ENCODE measurements at regions not wholly inside any gene's neighbourhood (a gene's known extent, or its start where the extent isn't known, plus 50 kb on each side); places are given as distances from the start of the nearest gene placed in this dataset.

DNA sequence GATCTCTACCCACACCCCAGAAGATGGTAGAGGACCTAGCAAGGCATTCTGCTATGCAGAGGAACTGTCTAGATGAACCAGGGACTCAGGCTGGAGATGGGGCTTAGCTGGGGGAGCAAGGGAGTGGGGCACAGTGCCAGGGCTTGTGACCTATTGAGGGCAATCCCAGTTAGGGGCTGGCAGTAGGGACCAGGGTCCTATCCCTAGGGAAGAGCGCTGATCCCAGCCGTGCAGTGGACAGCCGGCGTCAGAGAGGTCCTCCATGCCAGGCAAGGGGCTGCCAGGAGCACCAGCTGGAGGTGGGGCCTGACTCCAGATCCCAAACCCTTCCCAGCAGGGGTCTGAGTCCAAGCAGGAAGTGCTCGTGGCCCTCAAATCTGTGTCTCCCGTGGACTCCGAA is 52.7 kb upstream of the NEURL1B start:
- no peak for DNase-seq

DNA sequence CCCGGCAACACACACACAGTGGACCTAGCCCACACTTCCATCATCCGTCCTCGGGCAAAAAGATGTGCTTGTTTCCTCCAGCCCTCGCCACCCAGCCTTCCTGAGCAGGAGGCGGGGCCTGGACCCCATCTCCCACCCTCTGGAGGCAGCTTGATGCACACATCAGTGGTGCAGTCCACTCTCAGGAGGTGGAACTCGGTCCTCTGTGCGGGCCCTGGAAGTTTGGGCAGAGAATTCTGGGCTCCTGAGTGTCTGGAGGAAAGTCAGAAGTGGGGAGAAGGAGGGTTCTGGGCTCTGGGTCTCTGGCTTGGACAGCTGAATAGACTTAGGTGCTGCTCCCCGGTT is 54.0 kb upstream of the NEURL1B start:
- no peak for DNase-seq

DNA sequence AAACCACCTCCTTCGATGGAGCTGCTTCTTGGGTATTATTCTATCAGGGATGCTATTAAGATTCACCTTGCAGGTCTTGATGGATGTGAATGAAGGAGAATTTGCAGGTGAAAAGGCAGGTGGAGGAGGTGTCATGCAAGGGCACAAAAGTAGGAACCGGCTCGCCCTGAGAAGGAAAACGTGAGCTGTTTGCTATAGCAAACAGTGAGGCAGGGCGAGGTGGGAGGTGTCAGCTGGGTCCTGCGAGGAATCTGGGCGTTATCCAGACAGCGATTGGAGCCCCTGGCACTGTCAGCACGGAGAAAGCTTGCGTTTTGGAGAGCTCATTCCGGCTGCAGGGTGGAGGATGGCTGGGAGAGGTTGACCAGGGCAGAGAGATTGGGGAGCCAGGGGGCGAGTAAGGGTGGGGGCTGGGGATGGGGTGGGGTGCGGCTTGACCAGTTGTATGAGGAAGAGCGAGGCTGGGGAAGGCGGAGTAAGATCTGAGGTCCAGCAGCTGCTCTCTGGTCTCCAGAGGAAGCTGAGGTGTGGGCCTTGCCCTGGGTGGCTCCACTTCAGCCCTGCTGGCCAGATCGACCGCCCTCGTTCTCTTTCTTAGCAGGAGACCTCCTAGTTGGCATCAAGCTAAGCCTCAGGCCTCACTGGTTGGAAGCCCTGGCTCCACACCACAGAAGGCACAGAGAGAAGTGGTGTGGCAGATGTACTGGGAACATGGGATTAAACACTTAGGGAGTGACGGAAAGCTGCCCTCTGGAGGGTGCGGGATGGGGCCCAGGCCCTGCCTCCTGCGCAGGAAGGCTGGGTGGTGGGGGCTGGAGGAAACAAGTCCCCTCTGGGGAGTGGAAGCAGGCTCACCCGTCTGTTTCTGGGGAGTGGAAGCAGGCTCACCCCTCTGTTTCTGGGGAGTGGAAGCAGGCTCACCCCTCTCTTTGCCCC is 54.7 kb upstream of the NEURL1B start:
- DNase-seq = no peak

DNA sequence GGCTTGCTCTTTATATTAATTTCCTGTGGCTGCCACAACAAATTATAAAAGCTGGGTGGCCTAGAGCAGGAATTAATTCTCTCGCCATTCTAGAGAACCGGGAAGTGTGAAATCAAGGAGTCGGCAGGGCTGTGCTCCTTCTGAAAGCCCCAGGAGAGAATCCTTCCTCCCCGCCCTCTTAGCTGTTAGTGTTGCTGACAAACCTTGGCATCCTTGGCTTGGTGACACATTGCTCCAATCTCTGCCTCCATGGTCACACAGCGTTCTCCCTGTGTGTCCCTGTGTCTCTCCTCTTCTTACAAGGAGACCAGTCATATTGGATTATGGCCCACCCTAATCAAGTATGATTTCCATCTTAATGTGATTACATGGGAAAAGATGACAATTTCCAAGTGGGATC is 55.9 kb upstream of the NEURL1B start:
- DNase-seq = no peak

DNA sequence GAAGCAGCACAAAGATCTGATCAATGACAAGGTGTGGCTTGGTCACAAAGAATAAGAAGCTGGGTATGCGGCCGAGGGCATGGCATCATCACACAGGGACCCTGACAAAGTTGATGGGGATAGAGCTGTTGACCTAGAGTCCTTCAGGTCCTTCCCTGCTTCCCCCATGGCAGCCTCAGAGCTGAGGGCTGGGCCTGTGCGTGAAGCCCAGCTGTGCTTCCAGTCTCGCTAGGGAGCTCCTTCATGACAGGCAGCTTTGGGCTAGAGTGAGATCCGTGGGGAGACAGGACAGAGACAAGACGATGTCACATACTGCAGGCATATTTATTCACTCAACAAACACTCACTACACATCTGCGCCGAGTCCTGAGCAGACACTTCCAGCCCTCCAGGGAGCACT is 56.4 kb upstream of the NEURL1B start:
- DNase-seq = no peak

DNA sequence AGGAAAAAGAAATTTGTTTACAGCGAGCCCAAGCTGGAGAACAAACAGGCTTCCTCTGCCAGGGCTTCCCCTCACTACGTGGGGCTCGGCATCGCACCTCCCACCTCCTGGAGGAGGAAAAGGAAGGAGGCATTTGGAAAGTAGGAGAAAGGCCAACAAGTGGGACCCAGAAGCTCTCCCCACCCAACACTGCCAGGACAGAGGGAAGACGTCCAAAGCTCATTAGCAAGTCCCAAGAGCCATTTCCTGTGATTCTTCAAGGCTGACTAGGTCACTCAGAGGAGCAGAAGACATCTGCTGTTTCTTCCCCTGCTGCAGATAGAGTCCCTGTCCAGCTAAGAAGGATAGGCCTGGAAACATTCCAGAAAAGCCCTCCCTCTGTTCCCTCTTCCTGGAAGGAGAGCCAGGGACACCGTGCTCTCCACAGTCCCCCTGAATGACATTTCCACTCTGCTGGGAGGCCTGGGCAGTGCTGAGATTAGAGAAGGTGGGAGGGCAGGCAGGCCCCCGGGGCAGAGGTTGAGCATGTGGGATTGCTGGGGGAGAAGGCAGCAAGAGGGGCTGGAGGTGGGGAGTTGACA is 57.0 kb upstream of the NEURL1B start:
- DNase-seq = no peak

DNA sequence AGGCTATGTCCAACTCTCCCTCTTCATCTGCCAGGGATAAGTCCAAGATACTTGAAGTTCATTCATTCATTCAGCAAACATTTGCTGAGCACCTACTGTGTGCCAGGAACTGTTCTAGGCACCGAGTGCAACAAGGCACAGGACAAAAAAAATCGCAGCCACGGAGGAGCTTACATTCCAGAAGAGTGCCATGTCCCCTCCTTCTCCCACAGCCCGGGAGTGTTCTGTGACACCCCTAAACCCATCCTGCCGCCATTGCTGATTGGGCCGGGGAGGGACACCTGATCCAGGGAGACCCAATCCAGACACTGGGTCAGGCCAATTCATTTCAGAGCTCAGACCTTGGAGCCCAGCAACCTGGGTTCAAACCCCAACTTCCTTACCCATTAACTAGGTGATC is 58.1 kb upstream of the NEURL1B start:
- no peak for DNase-seq

DNA sequence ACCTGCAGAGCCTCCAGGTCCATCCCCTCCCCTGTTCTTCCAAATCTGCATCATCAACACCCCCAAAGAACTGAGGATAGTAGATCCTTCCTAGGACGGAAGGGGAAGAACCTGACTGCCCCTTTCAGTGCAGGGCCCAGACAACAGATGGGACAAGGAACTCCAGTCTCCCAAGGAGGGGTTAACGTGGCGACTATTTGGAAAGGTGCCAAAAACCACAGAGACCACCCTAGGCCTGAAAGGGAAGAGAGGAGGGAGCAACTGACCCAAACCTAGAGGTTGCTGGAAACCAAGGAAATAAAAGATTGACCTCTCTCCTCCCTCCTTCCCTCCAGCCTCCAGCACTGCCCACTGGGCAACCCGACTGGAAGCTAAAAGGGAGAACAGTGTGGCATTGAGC is 59.7 kb upstream of the NEURL1B start:
- no peak for DNase-seq

DNA sequence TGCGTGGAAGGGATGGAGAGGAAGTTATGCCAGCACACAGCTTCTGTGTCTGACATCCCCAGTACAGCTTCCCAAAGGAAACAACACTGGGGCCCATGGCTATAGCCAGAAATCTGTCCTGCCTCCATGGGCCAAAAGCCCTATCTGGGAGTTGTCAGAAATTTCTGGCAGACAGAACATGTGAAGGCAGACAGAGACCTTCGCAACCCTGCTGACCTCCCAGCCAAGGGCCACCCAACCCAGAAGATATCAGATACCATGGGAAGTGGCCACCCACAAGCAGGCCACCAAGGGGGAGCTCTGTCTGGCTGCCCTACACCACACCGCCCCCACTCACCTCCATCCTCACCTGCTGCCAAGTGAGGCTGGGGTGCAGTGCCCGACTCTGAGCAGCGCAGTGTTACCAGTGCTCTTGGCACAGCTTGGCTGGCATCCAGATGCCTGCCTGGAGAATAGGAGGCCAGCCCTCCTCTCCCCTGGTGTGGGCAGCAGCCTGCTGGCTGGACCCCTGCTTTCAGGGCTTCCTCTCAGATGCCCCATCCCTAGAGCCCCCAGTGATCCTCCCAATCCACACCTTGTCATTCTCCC is 61.6 kb upstream of the NEURL1B start:
- no peak for DNase-seq

DNA sequence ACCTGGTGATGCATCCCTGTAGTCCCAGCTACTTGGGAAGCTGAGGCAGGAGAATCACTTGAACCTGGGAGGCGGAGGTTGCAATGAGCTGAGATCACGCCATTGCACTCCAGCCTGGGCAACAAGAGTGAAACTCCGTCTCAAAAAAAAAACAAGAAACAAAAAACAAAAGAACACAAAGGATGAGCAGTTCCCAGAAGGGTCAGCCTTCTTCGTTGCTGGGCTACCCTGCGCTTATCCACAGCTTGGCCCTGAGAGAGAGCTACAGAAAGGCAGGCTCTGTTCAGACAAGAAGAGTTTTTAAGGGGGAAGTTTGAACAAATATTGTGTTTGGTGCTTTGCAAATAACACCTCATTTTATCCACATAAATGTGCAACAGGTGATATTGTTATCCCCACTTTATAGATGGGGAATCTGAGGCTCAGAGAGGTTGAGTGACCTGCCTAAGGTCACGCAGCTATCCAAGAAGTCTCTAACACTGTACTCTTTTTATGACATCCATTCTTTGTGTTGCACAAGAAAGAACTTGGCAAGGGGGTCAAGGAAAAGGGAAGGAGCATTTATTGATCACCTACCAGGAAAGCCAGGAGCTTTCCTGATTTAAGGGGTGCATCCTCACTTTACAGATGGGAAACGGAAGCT is 63.7 kb upstream of the NEURL1B start:
- DNase-seq = no peak

DNA sequence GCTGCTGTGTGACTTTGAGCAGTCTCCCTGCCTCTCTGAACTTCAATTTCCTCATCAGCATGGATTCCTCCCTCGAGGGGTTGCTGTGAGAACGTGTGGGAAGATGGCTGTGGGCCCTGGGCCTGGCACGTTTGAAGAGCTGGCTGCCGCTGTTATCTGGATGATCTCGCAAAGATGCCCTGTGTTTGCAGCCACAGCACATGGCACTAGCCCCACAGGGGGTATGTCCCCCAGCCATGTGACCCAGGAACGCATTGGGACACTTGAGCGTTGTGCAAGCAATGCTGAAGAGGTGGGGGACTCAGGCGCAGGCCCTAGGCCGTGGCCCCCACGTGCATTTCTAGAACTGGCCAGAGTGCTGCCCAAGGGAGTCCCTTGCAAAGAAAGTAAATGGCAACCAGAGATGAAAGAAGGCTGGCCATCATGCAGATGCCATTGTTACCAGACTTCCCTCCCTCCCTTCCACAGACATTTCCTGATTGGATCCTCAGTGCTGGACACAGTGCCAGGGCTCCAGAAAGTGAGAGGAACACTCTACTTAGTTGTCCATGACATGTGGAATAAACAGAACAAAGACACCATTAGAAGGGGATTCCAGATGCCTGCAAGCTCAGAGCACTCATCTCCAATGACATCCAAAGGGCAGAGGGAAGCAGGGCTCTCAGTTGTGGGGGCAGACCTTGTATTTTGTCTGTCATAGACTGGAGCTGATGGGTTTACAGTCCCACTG is 65.1 kb upstream of the NEURL1B start:
- peak in 2 of 58 donors; percentile 13 to 27 for DNase-seq

DNA sequence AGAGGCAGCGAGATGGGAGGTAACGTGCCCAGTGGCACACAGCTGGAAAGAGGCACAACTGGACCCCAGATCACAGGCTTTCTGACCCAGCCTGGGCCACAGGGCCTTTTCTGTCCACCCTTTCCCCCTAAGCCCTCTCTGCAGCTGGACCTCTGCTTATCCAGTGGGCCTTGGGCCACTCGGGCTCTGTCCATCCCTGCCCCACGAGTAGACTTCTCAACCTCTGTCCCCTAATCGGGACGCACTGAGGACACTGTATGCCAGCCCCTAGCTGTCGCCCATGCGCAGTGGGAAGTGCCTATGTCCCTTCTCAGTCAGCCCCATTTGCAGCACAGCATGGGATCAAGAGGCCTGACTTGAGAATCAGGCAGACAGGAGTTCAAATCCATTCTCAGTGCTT is 65.6 kb upstream of the NEURL1B start:
- no peak for DNase-seq

DNA sequence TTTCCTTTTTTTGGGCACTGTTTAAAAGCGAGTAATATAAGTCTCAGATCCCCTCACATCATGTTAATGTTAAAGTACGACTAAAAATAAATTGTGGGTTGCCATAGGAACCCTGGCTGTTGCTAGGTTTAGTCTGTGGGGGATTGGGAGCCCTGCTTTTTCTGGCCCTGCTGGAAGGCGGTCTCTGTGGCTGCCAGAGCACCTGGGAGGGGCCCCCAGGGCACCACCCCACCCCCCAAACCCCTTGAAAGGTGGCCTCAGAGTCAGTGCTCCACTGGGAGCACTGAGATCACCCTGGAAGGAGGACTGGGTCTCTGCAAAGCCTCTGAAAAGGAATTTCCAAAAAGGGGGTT is 66.2 kb upstream of the NEURL1B start:
- DNase-seq = peak in 16 of 58 donors; percentile 3 to 63 (median 28)

DNA sequence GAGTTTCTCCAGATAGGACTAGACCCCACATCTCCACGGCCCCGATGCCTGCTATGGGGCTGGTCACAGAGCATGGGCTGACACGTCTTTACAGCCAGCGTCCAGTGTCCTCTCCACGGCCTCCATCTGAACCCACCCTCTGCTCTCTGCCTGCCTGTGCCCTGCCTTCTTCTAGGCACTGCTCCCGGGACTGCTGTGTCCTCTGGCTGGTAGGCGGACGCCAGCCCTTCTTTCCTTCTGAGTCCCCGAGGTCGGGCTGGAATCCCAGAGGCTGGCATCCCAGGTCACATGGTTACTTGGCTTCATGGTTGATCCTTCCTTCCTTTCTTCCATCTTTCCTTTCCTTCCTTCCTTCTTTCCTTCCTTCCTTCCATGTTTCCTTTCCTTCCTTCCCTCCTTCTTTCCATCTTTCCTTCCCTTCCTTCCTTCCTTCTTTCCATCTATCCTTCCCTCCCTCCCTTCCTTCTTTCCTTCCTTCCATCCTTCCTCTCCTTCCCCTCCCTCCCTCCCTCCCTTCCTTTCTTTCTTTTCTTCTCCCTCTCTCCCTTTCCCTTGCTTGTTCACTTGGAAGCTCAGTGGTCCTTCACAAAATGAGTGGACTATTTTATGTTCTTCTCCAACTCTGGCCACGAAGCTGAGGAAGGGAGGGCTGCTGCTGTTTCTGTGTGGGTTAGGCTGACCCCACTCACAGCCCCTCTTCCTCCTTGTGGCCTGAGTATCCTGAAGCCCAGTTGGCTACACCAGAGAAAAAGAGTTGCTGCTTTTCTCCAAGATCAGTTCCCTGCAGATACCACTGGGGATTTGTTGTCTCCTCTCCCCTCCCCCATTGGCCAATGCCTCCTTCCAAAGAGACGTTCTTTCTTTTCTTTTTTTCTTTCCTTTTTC is 66.8 kb upstream of the NEURL1B start:
- DNase-seq = peak in 17 of 58 donors; percentile 10 to 45 (median 17)

DNA sequence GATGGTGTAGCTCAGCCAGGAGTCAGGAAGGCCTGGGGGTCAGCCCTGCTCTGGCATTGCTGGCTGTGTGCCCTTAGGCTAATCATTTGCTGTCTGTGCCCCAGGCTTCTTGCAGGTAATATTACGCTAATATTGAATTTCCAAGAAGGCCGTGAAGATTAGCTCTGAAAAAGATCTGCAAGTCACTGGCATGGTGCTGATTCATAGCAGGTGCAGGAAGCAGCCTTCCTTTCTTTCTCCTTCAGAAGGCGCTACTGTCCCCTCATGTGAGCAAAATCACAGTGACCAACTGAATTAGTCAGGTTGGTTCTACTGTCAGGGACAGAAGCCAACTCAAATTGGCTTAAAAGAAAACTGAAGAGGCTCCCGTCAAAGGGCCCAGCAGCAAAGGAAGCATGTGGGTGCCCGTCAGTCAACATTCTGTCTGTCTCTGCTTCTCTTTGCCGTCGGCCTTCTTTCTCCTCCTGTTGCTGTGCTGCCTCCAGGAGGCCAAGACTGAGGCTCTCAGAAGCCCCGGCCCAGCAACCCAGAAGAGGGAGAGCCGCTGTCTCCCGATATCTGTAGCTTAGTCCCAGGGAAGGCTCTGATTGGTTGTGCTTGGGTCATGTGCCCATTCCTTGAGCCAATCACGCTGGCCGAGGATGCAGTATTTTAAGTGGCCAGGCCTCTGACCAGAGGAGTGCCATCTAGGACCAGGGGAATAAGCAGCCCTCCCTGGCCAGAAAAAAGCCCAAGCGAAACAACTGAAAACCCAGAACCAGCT is 67.8 kb upstream of the NEURL1B start:
- DNase-seq = no peak

DNA sequence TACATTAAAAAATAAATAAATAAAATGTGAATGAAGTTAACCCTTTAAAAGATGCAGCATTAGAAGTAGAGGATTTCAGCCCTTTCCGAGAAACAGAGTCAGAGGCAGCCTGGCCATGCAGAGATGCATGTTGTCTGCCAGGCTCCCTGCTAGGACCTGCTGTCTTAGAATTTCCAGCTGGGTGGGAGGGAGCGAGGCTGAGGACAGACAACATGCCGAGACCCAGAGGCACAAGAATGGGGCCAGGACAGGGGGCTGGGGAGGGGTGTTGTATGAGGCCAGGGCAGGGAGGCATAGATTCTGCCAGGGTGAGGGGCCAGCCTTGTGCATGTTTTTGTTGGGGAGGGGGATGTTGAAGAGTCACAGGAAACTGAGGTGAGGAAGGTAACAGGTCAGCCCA is 68.6 kb upstream of the NEURL1B start:
- DNase-seq = no peak

DNA sequence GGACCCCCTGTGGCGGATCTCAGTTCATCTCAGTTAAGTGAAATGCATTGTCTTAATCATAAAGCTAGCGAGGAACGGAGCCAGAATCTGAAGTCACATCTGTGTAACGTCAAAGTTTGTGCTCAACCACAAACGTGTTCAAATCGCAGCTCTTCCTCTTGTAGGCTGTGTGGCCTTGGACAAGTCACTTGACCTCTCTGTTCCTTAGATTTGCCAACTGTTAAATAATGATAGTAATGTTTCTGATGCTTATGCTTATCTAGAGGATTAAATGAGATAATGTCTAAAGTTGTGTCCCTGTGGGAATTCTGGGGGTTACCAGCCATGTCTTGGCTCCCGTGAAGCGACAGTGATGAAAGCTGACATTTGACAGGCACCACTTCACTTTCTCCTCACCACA is 69.2 kb upstream of the NEURL1B start:
- no peak for DNase-seq

DNA sequence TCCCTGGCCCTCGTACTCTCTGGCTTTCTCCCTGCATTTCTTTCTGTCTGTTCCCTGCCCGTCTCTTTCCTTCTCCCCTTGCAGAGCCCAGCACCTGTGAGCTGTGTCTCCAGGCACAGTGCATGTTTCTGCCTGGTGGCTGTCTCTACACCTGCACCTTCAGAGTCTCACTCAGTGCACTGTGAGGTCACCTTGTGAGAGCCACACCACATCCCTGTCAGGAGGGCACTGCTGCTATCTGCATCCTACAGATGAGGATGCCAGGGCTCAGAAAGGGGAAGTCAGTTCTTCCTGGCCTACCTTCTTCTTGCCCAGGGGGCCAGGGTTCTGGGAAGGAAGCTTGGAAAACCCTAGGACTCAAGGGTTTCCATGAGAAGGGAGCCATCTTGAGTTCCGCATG is 69.7 kb upstream of the NEURL1B start:
- DNase-seq = no peak

DNA sequence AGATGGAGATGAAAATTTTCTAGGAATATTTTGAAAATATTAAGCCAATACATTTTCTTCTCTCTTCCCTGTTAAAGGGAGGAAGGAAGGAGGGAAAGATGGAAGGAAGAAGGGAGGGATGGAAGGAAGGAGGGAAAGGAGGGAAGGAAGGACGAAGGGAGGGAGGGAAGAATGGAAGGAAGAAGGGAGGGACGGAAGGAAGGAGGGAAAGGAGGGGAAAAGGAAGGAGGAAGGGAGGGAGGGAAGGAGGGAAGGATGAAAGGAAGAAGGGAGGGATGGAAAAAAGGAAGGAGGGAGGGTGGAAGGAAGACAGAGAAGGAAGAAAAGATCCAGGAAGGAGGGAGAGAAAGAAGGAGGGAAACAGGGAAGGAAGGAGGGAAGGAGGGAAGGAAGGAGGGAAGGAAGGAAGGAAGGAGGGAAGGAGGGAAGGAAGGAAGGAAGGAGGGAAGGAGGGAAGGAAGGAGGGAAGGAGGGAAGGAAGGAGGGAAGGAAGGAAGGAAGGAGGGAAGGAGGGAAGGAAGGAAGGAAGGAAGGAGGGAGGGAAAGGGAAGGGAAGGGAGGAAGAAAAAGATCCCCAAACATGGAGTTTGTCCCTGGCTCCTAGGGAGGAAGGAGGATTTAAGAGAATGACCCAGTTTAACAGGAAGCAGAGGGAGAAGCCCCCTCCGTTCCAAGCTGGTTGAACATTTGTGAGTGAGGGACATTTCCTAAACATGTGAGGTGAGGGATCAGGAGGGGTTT is 70.3 kb upstream of the NEURL1B start:
- DNase-seq = no peak

Measured in anterior cingulate cortex (tissue), 58 donors.